SK-N-SH treated with all-trans-retinoic acid at 6 μM for 48 hours (cell line): ENCODE measurements at regions not wholly inside any gene's neighbourhood (a gene's known extent, or its start where the extent isn't known, plus 50 kb on each side); places are given as distances from the start of the nearest gene placed in this dataset.

Experiments
- ATAC-seq: fragments of 200-7000 bp; cut with Tn5 transposase; 3 replicates; pipeline ENCODE4 v1.9.1; 2020; ENCODE audit warnings: mild to moderate bottlenecking, moderate library complexity
- ARNTL ChIP-seq: fragments of 450-650 bp; formaldehyde crosslinking; IDR thresholded peaks from 2 replicates; pipeline ENCODE4 v1.5.0; 2020; ENCODE audit warnings: low read depth, mild to moderate bottlenecking, moderate library complexity, borderline replicate concordance
- BACH2 ChIP-seq: fragments of 250-450 bp; sonication (Bioruptor Pico); IDR thresholded peaks from 2 replicates; pipeline ENCODE4 v1.9.0; 2021; ENCODE audit warnings: mild to moderate bottlenecking, borderline replicate concordance
- CSDC2 ChIP-seq: fragments of 250-450 bp; sonication (Bioruptor Pico); IDR thresholded peaks from 2 replicates; pipeline ENCODE4 v1.5.0; 2020; ENCODE audit warnings: mild to moderate bottlenecking, moderate library complexity
- OSR1 ChIP-seq: fragments of 250-450 bp; sonication (Bioruptor Pico); IDR thresholded peaks from 2 replicates; pipeline ENCODE4 v1.8.0; 2022; ENCODE audit warnings: moderate library complexity, mild to moderate bottlenecking, inconsistent platforms
- PPARA ChIP-seq: fragments of 250-450 bp; sonication (Bioruptor Pico); IDR thresholded peaks from 2 replicates; pipeline ENCODE4 v1.5.0; 2020; ENCODE audit warnings: mild to moderate bottlenecking, borderline replicate concordance
- RARB ChIP-seq: fragments of 250-450 bp; sonication (Bioruptor Pico); IDR thresholded peaks from 2 replicates; pipeline ENCODE4 v1.8.0; 2021; ENCODE audit warnings: mild to moderate bottlenecking, moderate library complexity
- SNAI2 ChIP-seq: fragments of 250-450 bp; sonication (Bioruptor Pico); IDR thresholded peaks from 2 replicates; pipeline ENCODE4 v1.5.0; 2020; ENCODE audit warnings: mild to moderate bottlenecking, moderate library complexity
- ZFP3 ChIP-seq: fragments of 250-450 bp; sonication (Bioruptor Pico); IDR thresholded peaks from 2 replicates; pipeline ENCODE4 v1.5.0; 2020; ENCODE audit warnings: mild to moderate bottlenecking, moderate library complexity
- ZNF565 ChIP-seq: fragments of 450-650 bp; formaldehyde crosslinking; conservative IDR thresholded peaks from 2 replicates; pipeline ENCODE4 v1.5.0; 2020; ENCODE audit warnings: low read depth, mild to moderate bottlenecking, moderate library complexity
- ZNF70 ChIP-seq: fragments of 450-650 bp; formaldehyde crosslinking; IDR thresholded peaks from 2 replicates; pipeline ENCODE4 v1.5.0; 2020; ENCODE audit warnings: mild to moderate bottlenecking, moderate library complexity
- TF ChIP-seq, protein P1 (sequence below): fragments of 250-450 bp; sonication (Bioruptor Pico); IDR thresholded peaks from 2 replicates; pipeline ENCODE4 v1.5.1; 2021; ENCODE audit warnings: mild to moderate bottlenecking, moderate library complexity
- TF ChIP-seq, protein P2 (sequence below): fragments of 250-450 bp; sonication (Bioruptor Pico); IDR thresholded peaks from 2 replicates; pipeline ENCODE4 v1.8.0; 2021; ENCODE audit warnings: low read depth, mild to moderate bottlenecking, moderate library complexity, borderline replicate concordance
- TF ChIP-seq, protein P3 (sequence below): fragments of 250-450 bp; sonication (Bioruptor Pico); IDR thresholded peaks from 2 replicates; pipeline ENCODE4 v1.5.1; 2020; ENCODE audit warnings: low read depth, mild to moderate bottlenecking, moderate library complexity
- TF ChIP-seq, protein P4 (sequence below): fragments of 250-450 bp; sonication (Bioruptor Pico); IDR thresholded peaks from 2 replicates; pipeline ENCODE4 v1.5.0; 2020; ENCODE audit warnings: mild to moderate bottlenecking, moderate library complexity
- TF ChIP-seq, protein P5 (sequence below): fragments of 250-450 bp; sonication (Bioruptor Pico); IDR thresholded peaks from 2 replicates; pipeline ENCODE4 v1.8.0; 2020; ENCODE audit warnings: mild to moderate bottlenecking, moderate library complexity, borderline replicate concordance

DNA sequence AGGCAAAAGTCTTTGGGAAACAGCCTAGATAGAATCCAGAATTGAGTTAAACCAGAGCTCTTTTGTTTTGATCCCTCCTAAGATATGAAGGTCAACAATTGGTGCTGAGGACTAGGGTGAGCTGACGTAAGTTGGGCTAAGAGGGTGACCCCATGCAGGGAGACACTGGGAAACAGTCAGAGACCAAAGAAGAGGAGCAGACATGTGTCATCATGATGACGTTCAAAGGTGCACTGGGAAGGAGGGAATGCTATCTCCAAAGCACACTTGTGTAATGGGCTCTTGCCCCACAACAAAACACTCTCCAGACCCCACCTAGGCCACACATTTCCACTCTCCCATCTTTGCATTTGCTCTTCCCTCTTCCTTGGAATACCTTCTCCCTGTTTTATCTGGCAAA, 481.4 kb downstream of the COG6 start (continued):
- TF ChIP-seq, protein P1, sequence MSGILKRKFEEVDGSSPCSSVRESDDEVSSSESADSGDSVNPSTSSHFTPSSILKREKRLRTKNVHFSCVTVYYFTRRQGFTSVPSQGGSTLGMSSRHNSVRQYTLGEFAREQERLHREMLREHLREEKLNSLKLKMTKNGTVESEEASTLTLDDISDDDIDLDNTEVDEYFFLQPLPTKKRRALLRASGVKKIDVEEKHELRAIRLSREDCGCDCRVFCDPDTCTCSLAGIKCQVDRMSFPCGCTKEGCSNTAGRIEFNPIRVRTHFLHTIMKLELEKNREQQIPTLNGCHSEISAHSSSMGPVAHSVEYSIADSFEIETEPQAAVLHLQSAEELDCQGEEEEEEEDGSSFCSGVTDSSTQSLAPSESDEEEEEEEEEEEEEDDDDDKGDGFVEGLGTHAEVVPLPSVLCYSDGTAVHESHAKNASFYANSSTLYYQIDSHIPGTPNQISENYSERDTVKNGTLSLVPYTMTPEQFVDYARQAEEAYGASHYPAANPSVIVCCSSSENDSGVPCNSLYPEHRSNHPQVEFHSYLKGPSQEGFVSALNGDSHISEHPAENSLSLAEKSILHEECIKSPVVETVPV (CRISPR knock-in tag), result no peak
- TF ChIP-seq PPARA (CRISPR knock-in tag), result no peak

DNA sequence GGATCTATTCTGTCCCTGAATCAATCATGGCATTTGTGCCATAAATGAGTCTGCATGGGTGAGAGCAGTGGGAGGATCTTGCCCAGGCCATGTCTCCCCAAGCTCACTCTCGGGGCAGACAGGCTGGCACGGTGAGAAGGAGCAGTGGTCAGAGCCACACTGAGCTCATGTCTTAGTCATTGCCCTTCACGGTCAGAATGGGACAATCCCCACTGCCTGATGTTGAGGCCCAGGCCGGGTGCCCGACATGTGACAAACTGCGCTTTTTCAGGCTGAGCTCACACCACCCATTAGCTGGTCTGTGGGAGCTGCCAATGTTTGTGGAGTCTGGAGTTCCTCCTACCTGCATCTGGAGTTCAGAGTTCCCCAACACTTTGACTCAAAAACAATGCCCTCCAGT, 481.9 kb downstream of the COG6 start:
- no peak for TF ChIP-seq ZNF565 (CRISPR knock-in tag)
- TF ChIP-seq, protein P2, sequence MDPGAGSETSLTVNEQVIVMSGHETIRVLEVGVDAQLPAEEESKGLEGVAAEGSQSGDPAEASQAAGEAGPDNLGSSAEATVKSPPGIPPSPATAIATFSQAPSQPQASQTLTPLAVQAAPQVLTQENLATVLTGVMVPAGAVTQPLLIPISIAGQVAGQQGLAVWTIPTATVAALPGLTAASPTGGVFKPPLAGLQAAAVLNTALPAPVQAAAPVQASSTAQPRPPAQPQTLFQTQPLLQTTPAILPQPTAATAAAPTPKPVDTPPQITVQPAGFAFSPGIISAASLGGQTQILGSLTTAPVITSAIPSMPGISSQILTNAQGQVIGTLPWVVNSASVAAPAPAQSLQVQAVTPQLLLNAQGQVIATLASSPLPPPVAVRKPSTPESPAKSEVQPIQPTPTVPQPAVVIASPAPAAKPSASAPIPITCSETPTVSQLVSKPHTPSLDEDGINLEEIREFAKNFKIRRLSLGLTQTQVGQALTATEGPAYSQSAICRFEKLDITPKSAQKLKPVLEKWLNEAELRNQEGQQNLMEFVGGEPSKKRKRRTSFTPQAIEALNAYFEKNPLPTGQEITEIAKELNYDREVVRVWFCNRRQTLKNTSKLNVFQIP (CRISPR knock-in tag), result no peak
- no peak for ATAC-seq

DNA sequence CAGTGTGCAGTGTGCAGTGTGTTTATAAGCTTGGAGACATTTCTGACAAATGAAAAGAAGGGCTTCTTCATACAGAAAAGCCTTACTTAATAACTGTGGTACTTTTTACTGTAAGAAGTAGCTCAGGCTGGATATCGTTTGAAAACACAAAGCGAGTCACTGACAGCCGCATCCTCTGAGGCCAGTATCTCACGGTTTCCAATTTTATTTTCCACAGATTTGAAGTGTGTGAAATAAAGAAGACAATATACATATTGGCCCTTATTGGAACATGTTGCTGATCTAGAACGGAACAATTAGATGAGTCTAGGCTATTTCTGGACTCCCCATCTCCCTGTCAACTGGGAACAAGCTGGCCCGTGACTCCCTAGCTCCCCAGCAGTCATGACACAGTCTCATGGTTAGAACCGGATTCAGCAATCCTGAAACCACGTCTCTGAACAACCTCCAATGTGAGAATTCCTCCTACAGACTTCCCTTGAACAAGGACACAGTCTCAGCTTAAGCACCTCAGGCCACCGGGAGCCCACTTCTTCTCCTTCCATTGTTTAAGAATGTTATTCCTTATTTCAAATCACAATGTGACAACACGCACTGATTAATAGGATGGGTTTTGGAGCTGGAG, 484.5 kb downstream of the COG6 start:
- no peak for ATAC-seq
- TF ChIP-seq ZFP3 (CRISPR knock-in tag) (no peak), ZNF70 (CRISPR knock-in tag) (no peak), RARB (no peak), BACH2 (CRISPR knock-in tag) (no peak), ARNTL (CRISPR knock-in tag) (no peak)
- TF ChIP-seq, protein P3, sequence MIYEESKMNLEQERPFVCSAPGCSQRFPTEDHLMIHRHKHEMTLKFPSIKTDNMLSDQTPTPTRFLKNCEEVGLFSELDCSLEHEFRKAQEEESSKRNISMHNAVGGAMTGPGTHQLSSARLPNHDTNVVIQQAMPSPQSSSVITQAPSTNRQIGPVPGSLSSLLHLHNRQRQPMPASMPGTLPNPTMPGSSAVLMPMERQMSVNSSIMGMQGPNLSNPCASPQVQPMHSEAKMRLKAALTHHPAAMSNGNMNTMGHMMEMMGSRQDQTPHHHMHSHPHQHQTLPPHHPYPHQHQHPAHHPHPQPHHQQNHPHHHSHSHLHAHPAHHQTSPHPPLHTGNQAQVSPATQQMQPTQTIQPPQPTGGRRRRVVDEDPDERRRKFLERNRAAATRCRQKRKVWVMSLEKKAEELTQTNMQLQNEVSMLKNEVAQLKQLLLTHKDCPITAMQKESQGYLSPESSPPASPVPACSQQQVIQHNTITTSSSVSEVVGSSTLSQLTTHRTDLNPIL, result no peak
- TF ChIP-seq, protein P4, sequence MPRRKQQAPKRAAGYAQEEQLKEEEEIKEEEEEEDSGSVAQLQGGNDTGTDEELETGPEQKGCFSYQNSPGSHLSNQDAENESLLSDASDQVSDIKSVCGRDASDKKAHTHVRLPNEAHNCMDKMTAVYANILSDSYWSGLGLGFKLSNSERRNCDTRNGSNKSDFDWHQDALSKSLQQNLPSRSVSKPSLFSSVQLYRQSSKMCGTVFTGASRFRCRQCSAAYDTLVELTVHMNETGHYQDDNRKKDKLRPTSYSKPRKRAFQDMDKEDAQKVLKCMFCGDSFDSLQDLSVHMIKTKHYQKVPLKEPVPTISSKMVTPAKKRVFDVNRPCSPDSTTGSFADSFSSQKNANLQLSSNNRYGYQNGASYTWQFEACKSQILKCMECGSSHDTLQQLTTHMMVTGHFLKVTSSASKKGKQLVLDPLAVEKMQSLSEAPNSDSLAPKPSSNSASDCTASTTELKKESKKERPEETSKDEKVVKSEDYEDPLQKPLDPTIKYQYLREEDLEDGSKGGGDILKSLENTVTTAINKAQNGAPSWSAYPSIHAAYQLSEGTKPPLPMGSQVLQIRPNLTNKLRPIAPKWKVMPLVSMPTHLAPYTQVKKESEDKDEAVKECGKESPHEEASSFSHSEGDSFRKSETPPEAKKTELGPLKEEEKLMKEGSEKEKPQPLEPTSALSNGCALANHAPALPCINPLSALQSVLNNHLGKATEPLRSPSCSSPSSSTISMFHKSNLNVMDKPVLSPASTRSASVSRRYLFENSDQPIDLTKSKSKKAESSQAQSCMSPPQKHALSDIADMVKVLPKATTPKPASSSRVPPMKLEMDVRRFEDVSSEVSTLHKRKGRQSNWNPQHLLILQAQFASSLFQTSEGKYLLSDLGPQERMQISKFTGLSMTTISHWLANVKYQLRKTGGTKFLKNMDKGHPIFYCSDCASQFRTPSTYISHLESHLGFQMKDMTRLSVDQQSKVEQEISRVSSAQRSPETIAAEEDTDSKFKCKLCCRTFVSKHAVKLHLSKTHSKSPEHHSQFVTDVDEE, result no peak
- TF ChIP-seq, protein P1 (CRISPR knock-in tag), result no peak
- TF ChIP-seq, protein P2 (CRISPR knock-in tag), result no peak

DNA sequence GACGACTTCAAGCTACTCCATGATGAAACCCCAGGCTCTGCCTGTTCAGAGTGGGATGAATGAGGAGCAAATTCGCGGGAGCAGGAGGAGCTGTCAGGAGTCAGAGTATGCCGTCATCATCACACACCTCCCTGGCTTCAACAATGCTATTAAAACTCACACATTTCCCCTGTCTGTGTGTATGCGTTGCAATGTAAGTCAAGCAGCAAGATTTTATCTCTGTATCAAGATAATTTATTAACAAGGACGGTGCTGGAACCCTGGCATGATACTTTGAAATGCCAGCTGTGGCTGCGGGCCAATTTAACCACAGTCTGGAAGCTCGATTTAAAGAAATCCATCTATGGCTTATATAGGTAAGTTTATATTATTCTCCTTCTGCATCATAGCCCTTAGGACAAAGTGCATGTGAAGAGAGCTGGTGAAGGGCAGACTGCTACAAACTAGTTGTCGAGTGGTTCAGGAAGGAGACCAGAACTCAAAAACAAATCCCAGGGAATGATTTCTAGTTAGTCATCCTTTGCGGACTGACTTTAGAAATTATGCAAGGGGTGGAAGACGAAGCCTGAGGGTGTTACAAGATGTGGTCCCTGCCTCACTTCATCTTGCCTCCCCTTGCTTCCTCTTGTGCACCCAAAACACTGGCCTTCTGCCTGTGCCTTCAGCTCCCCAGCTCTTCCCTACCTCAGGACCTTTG, 486.5 kb downstream of the COG6 start:
- TF ChIP-seq CSDC2 (CRISPR knock-in tag), result no peak
- TF ChIP-seq PPARA (CRISPR knock-in tag), result no peak
- no peak for TF ChIP-seq OSR1 (CRISPR knock-in tag)
- TF ChIP-seq, protein P4, result no peak
- TF ChIP-seq, protein P5, sequence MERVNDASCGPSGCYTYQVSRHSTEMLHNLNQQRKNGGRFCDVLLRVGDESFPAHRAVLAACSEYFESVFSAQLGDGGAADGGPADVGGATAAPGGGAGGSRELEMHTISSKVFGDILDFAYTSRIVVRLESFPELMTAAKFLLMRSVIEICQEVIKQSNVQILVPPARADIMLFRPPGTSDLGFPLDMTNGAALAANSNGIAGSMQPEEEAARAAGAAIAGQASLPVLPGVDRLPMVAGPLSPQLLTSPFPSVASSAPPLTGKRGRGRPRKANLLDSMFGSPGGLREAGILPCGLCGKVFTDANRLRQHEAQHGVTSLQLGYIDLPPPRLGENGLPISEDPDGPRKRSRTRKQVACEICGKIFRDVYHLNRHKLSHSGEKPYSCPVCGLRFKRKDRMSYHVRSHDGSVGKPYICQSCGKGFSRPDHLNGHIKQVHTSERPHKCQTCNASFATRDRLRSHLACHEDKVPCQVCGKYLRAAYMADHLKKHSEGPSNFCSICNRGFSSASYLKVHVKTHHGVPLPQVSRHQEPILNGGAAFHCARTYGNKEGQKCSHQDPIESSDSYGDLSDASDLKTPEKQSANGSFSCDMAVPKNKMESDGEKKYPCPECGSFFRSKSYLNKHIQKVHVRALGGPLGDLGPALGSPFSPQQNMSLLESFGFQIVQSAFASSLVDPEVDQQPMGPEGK (CRISPR knock-in tag), result no peak
- TF ChIP-seq SNAI2, result no peak
- peak; percentile 26; the same call in 1 of the 3 replicates for ATAC-seq
